Esophagus mucosa (tissue), 1 donor: ENCODE measurements at regions not wholly inside any gene's neighbourhood (a gene's known extent, or its start where the extent isn't known, plus 50 kb on each side); places are given as distances from the start of the nearest gene placed in this dataset.
A peak's percentile ranks its signal among the peaks of the same experiment; 100 is the strongest.
"Not testable (repeated sequence)": the region's sequence is repeated elsewhere in the genome, so short reads cannot be mapped to it uniquely, and the experiment has no call there.

Source experiments
- ATAC-seq: fragments of 200-7000 bp; cut with Tn5 transposase; one replicate; pipeline ENCODE4 v1.9.1; 2020
- donor health status: DM: yes; HTN: yes; CAD: no.

- ATAC-seq, result no peak
These were observed 1007.8 kb upstream of the WWC1 start for GRCh38 chr5:167283691-167284090.

- ATAC-seq, result no peak
These were observed 1007.1 kb upstream of the WWC1 start for GRCh38 chr5:167284222-167284890.

GRCh38 chr5:167285591-167285990 lies 1005.9 kb upstream of the WWC1 start:
- no peak for ATAC-seq

GRCh38 chr5:167286891-167287290 lies 1004.6 kb upstream of the WWC1 start:
- no peak for ATAC-seq

GRCh38 chr5:167290478-167290877 lies 1001.0 kb upstream of the WWC1 start:
- no peak for ATAC-seq

- peak; percentile 97 for ATAC-seq
These were observed 996.4 kb upstream of the WWC1 start for GRCh38 chr5:167294882-167295680.

GRCh38 chr5:167295681-167296005 lies 995.8 kb upstream of the WWC1 start:
- no peak for ATAC-seq

GRCh38 chr5:167296066-167296465 lies 995.4 kb upstream of the WWC1 start:
- ATAC-seq, result no peak

- ATAC-seq, result no peak
These were observed 994.8 kb upstream of the WWC1 start for GRCh38 chr5:167296661-167297060.

GRCh38 chr5:167299861-167300260 lies 991.6 kb upstream of the WWC1 start:
- not testable (repeated sequence) for ATAC-seq

- no peak for ATAC-seq
These were observed 987.9 kb upstream of the WWC1 start for GRCh38 chr5:167303582-167303981.

- no peak for ATAC-seq
These were observed 986.5 kb upstream of the WWC1 start for GRCh38 chr5:167304834-167305469.

- ATAC-seq, result no peak
These were observed 985.7 kb upstream of the WWC1 start for GRCh38 chr5:167305591-167306213.

GRCh38 chr5:167307042-167307441 lies 984.4 kb upstream of the WWC1 start:
- ATAC-seq, result no peak

GRCh38 chr5:167308466-167308865 lies 983.0 kb upstream of the WWC1 start:
- ATAC-seq, result no peak

- ATAC-seq, result no peak
These were observed 981.4 kb upstream of the WWC1 start for GRCh38 chr5:167309941-167310517.

GRCh38 chr5:167311340-167311739 lies 980.1 kb upstream of the WWC1 start:
- no peak for ATAC-seq

GRCh38 chr5:167312225-167312624 lies 979.2 kb upstream of the WWC1 start:
- ATAC-seq, result no peak

GRCh38 chr5:167315762-167316161 lies 975.7 kb upstream of the WWC1 start:
- ATAC-seq, result no peak

GRCh38 chr5:167317884-167318283 lies 973.6 kb upstream of the WWC1 start:
- ATAC-seq, result no peak

GRCh38 chr5:167319243-167319642 lies 972.2 kb upstream of the WWC1 start:
- ATAC-seq, result no peak

GRCh38 chr5:167320019-167320418 lies 971.4 kb upstream of the WWC1 start:
- ATAC-seq, result no peak

- no peak for ATAC-seq
These were observed 959.1 kb upstream of the WWC1 start for GRCh38 chr5:167332309-167332708.
